HUES64 (cell line): ENCODE measurements at regions not wholly inside any gene's neighbourhood (a gene's known extent, or its start where the extent isn't known, plus 50 kb on each side); places are given as distances from the start of the nearest gene placed in this dataset.

Experiments used
- H3K27ac ChIP-seq: 2 replicates; pipeline ENCODE4 v1.7.0; 2013; ENCODE audit warnings: low read depth, low read length, inconsistent platforms
- H3K27me3 ChIP-seq: 2 replicates; pipeline ENCODE4 v1.6.1; 2013; ENCODE audit warnings: mild to moderate bottlenecking, low read length; ENCODE audit not compliant: insufficient read depth
- H3K36me3 ChIP-seq: 2 replicates; pipeline ENCODE4 v1.6.1; 2013; ENCODE audit warnings: mild to moderate bottlenecking, low read length; ENCODE audit not compliant: insufficient read depth
- H3K4me1 ChIP-seq: 2 replicates; pipeline ENCODE4 v1.6.1; 2013; ENCODE audit warnings: mild to moderate bottlenecking, low read length, moderate library complexity; ENCODE audit not compliant: insufficient read depth
- H3K4me3 ChIP-seq: 2 replicates; pipeline ENCODE4 v1.5.1; 2013; ENCODE audit warnings: mild to moderate bottlenecking, low read length, moderate library complexity
- H3K9ac ChIP-seq: 2 replicates; pipeline ENCODE4 v1.6.1; 2013; ENCODE audit warnings: mild to moderate bottlenecking, low read depth, low read length
- H3K9me3 ChIP-seq: 2 replicates; pipeline ENCODE4 v1.6.1; 2013; ENCODE audit warnings: low read depth, low read length; ENCODE audit not compliant: insufficient read depth
- WGBS: fragments of 150-250, 120-280 bp; methylation state at CpG from one replicate; pipeline ENCODE4 v1.1.7; 2013; ENCODE audit warnings: missing lambda C conversion rate; 5-methylcytosine and 5-hydroxymethylcytosine counted together

GRCh38 chr11:109267293-109268095, 154.5 kb upstream of the C11orf87 start:
- Histone ChIP-seq H3K27me3 (no peaks in the 10 kb centered on the region), H3K4me3 (no peak overlapping the region), H3K27ac (no peak overlapping the region), H3K9me3 (peaks cover 17% of the 10 kb centered on the region), H3K9ac (no peak overlapping the region), H3K36me3 (no peaks in the 10 kb centered on the region), H3K4me1 (no peaks in the 10 kb centered on the region)
- 96% methylated on average over 2 of the region's 2 CpGs for WGBS

- H3K27ac ChIP-seq = no peak overlapping the region
- 89% methylated on average over 2 of the region's 2 CpGs for WGBS
These were observed 146.1 kb upstream of the C11orf87 start for GRCh38 chr11:109275931-109276330.

DNA sequence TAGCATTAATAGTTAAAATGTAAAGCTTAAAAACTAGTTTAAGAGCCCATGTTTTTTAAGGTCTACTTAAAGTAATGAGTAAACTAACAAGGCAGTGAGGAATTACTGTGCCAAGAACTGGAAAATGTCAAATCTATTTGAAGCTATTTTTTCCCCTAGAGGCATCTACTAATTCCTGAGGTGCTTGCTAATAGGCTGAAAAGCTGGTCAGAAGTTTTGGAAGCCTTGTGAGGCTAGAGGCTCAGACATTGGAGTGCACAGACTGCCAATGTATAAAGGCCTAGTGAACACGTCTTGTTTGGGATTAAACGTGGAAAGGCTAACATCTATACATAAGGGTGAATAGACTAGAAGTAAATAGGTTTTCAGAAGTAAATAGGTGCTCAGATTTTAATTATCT, 136.5 kb upstream of the C11orf87 start:
- H3K27me3 ChIP-seq = no peaks in the 10 kb centered on the region
- no peaks in the 10 kb centered on the region for H3K9me3 ChIP-seq
- H3K27ac ChIP-seq = no peak overlapping the region
- no peak overlapping the region for H3K4me3 ChIP-seq
- no peaks in the 10 kb centered on the region for H3K4me1 ChIP-seq
- WGBS = 91% methylated on average over 2 of the region's 2 CpGs
- H3K9ac ChIP-seq = no peak overlapping the region
- H3K36me3 ChIP-seq = no peaks in the 10 kb centered on the region

More at GRCh38 chr11:109275931-109276330, 146.1 kb upstream of the C11orf87 start:
- Histone ChIP-seq H3K4me3 (no peak overlapping the region), H3K36me3 (no peaks in the 10 kb centered on the region), H3K9ac (no peak overlapping the region), H3K9me3 (no peaks in the 10 kb centered on the region), H3K27me3 (no peaks in the 10 kb centered on the region), H3K4me1 (no peaks in the 10 kb centered on the region)

GRCh38 chr11:109291553-109291952, 130.4 kb upstream of the C11orf87 start:
- no peaks in the 10 kb centered on the region for H3K27me3 ChIP-seq
- no peaks in the 10 kb centered on the region for H3K9me3 ChIP-seq
- no peaks in the 10 kb centered on the region for H3K36me3 ChIP-seq
- no peak overlapping the region for H3K9ac ChIP-seq
- peaks cover 3% of the 10 kb centered on the region; the same call in 1 of the 2 replicates for H3K4me1 ChIP-seq
- H3K27ac ChIP-seq = no peak overlapping the region
- WGBS = 89% methylated on average over 2 of the region's 2 CpGs
- no peak overlapping the region for H3K4me3 ChIP-seq

- H3K9me3 ChIP-seq = no peaks in the 10 kb centered on the region
- no peaks in the 10 kb centered on the region for H3K36me3 ChIP-seq
- WGBS = 89% methylated on average over 2 of the region's 2 CpGs
These were observed 123.1 kb upstream of the C11orf87 start for GRCh38 chr11:109298865-109299264.

GRCh38 chr11:109300211-109300610, 121.8 kb upstream of the C11orf87 start:
- Histone ChIP-seq H3K4me1 (peaks cover 6% of the 10 kb centered on the region; the same call in 1 of the 2 replicates), H3K9ac (no peak overlapping the region), H3K27me3 (no peaks in the 10 kb centered on the region), H3K9me3 (no peaks in the 10 kb centered on the region), H3K27ac (no peak overlapping the region), H3K36me3 (no peaks in the 10 kb centered on the region), H3K4me3 (no peak overlapping the region)
- 97% methylated on average over 3 of the region's 3 CpGs for WGBS

More at GRCh38 chr11:109298865-109299264, 123.1 kb upstream of the C11orf87 start:
- Histone ChIP-seq H3K27me3 (no peaks in the 10 kb centered on the region), H3K4me1 (peaks cover 6% of the 10 kb centered on the region; the same call in 1 of the 2 replicates), H3K9ac (no peak overlapping the region), H3K4me3 (no peak overlapping the region), H3K27ac (no peak overlapping the region)

DNA sequence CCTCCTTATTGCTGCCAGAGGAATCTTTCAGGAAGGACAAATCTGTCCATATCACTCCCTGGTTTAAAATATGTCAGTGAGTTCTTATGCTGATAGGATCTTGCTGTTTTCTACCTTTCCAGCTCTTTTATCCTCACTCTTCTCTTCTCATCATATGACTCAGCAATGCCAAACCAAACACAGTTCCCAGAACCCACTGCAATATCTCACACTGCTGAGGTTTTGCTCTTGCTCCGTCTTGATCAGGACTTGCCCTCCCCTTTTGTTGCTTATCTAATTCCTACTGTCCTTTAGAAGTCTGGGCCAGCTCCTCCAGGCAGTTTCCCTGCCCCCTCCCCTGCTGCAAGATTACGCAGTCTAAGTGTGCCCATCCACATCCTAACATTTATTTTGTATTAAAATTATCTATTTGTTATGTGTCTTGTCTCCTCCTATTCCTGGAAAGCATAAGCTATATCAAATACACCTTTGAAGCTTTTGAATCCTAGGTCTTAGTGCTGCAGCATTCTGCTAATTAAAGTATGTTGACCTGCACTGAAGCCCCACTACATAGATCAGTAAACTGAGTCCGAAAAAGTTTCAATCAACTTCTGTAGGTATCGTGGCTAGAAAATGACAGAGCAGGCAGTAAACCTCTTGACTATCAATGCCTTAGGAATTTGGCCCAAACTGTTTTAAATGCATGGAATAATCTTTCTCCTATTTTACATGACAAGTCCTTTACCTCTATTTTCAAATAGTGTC, 119.2 kb upstream of the C11orf87 start:
- H3K27ac ChIP-seq = no peak overlapping the region
- 70% methylated on average over 4 of the region's 4 CpGs for WGBS

GRCh38 chr11:109303342-109303741, 118.6 kb upstream of the C11orf87 start:
- H3K9ac ChIP-seq = no peak overlapping the region
- no peaks in the 10 kb centered on the region for H3K27me3 ChIP-seq
- H3K4me1 ChIP-seq = peaks cover 6% of the 10 kb centered on the region; the same call in 1 of the 2 replicates
- H3K9me3 ChIP-seq = no peaks in the 10 kb centered on the region
- no peak overlapping the region for H3K27ac ChIP-seq
- 96% methylated on average over 1 of the region's 1 CpG for WGBS
- no peaks in the 10 kb centered on the region for H3K36me3 ChIP-seq
- no peak overlapping the region for H3K4me3 ChIP-seq

More for the DNA sequence above, 119.2 kb upstream of the C11orf87 start:
- Histone ChIP-seq H3K27me3 (no peaks in the 10 kb centered on the region), H3K4me3 (no peak overlapping the region), H3K36me3 (no peaks in the 10 kb centered on the region), H3K4me1 (peaks cover 6% of the 10 kb centered on the region; the same call in 1 of the 2 replicates), H3K9me3 (no peaks in the 10 kb centered on the region), H3K9ac (no peak overlapping the region)

DNA sequence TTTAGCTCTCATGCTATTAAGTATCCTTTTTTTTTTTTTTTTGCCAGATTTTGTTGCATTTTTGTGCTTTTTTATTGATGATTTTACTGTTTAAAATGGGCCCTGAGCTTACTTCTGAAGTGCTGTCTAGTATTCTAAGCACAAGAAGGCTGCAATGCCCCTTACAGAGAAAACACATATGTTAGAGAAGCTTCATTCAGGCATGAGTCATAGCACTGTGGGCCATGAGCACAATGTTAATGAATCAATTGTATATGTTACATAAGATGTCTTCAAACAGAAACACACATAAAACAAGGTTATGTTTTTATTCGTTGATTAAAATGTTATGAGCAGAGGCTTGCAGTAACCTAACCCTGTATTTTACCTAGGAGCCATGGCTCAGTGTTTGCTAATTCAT, 117.8 kb upstream of the C11orf87 start:
- 100% methylated on average over 1 of the region's 1 CpG for WGBS
- Histone ChIP-seq H3K9ac (no peak overlapping the region), H3K4me3 (no peak overlapping the region), H3K9me3 (no peaks in the 10 kb centered on the region), H3K4me1 (peaks cover 6% of the 10 kb centered on the region; the same call in 1 of the 2 replicates), H3K36me3 (no peaks in the 10 kb centered on the region), H3K27ac (no peak overlapping the region), H3K27me3 (no peaks in the 10 kb centered on the region)

GRCh38 chr11:109305009-109305408, 117.0 kb upstream of the C11orf87 start:
- Histone ChIP-seq H3K36me3 (no peaks in the 10 kb centered on the region), H3K9me3 (no peaks in the 10 kb centered on the region), H3K27ac (no peak overlapping the region), H3K4me1 (peaks cover 6% of the 10 kb centered on the region; the same call in 1 of the 2 replicates), H3K4me3 (no peak overlapping the region), H3K9ac (no peak overlapping the region), H3K27me3 (no peaks in the 10 kb centered on the region)
- 93% methylated on average over 7 of the region's 7 CpGs for WGBS

- no peak overlapping the region for H3K9ac ChIP-seq
- H3K27ac ChIP-seq = no peak overlapping the region
- no peak overlapping the region for H3K4me3 ChIP-seq
- no peaks in the 10 kb centered on the region for H3K36me3 ChIP-seq
- H3K27me3 ChIP-seq = no peaks in the 10 kb centered on the region
- 83% methylated on average over 2 of the region's 2 CpGs for WGBS
- no peaks in the 10 kb centered on the region for H3K9me3 ChIP-seq
- H3K4me1 ChIP-seq = peaks cover 6% of the 10 kb centered on the region; the same call in 1 of the 2 replicates
These were observed 115.7 kb upstream of the C11orf87 start for GRCh38 chr11:109306322-109306721.
